ENCODE measurements at regions not wholly inside any gene's neighbourhood (a gene's known extent, or its start where the extent isn't known, plus 50 kb on each side); places are given as distances from the start of the nearest gene placed in this dataset.

GRCh38 chr1:221874285-221875003, 132.6 kb upstream of the DUSP10 start (continued):
- TF ChIP-seq MAX (IDR thresholded peaks at IDR 0.05; ENCODE audit: low read depth) (no peak), PBX3 (IDR thresholded peaks at IDR 0.05) (0 out of 2 replicates have a peak, but pooled peaks have one; percentile 13), EZH2phosphoT487 (IDR thresholded peaks at IDR 0.05; ENCODE audit: borderline replicate concordance, low read depth) (no peak), TEAD4 (IDR thresholded peaks at IDR 0.05; ENCODE audit: borderline replicate concordance, insufficient read depth) (no peak), CTCF (IDR thresholded peaks at IDR 0.05) (no peak), YY1 (IDR thresholded peaks at IDR 0.05; ENCODE audit: low read depth) (no peak), NFIC (IDR thresholded peaks at IDR 0.05; ENCODE audit: borderline replicate concordance) (no peak), FOXJ3 (CRISPR knock-in tag; IDR thresholded peaks at IDR 0.05) (no peak), MXI1 (IDR thresholded peaks at IDR 0.05; ENCODE audit: low read depth, low read length) (no peak), JUND (IDR thresholded peaks at IDR 0.05) (peak; percentile 58), RFX5 (IDR thresholded peaks at IDR 0.05; ENCODE audit: low read length) (no peak), GATA2 (CRISPR knock-in tag; IDR thresholded peaks at IDR 0.05) (no peak), TAF1 (IDR thresholded peaks at IDR 0.05; ENCODE audit: borderline replicate concordance, low read depth, low read length) (no peak)

- 0 out of 2 replicates have a peak overlapping the region, but pooled peaks have one; percentile 8 for H2AFZ ChIP-seq (ENCODE audit: low read depth)
- H3K4me1 ChIP-seq (ENCODE audit: control insufficient read depth in 1 of 2, insufficient read depth in 2 of 2, low read depth in 1 of 2, low read length in 1 of 2) = peaks cover 1 to 6% of the 10 kb centered on the region in 2 experiments; a peak in 2 of 4 replicates
- H3K4me2 ChIP-seq = no peak overlapping the region; the same call in 1 of the 2 replicates
- no peak overlapping the region for H3K4me3 ChIP-seq (ENCODE audit: low read depth in 2 of 2, low read length in 1 of 2)
- TF ChIP-seq CTCF (IDR thresholded peaks at IDR 0.05) = no peak
- TF ChIP-seq FOSL2 (IDR thresholded peaks at IDR 0.05; ENCODE audit: borderline replicate concordance, low read depth) = no peak
- no peak for TF ChIP-seq MXI1 (IDR thresholded peaks at IDR 0.05; ENCODE audit: low read depth, low read length)
- no peak for TF ChIP-seq RXRA (IDR thresholded peaks at IDR 0.05; ENCODE audit: borderline replicate concordance, low read depth)
- no peak for TF ChIP-seq NRF1 (IDR thresholded peaks at IDR 0.05; ENCODE audit: low read depth, low read length)
- no peak for TF ChIP-seq CHD2 (IDR thresholded peaks at IDR 0.05; ENCODE audit: low read length, partially characterized antibody)
- no peak for TF ChIP-seq NFIC (IDR thresholded peaks at IDR 0.05; ENCODE audit: borderline replicate concordance)
- H3K9ac ChIP-seq = no peak overlapping the region
- peak overlapping the region in 1 of 2 experiments; percentile 56; a peak in 1 of 4 replicates for H3K27ac ChIP-seq (ENCODE audit: low read depth in 2 of 2, low read length in 1 of 2)
- H3K79me2 ChIP-seq (ENCODE audit: insufficient read depth) = no peaks in the 10 kb centered on the region
- H3K9me2 ChIP-seq = no peaks in the 10 kb centered on the region
- no peaks in the 10 kb centered on the region for H3K27me3 ChIP-seq (ENCODE audit: insufficient read depth)
- WGBS (ENCODE audit: low lambda C conversion rate) = 89% methylated on average over 2 of the region's 2 CpGs
- no peaks in the 10 kb centered on the region for H3F3A ChIP-seq (replicated peaks; ENCODE audit: insufficient read depth)
- no peaks in the 10 kb centered on the region for H4K20me1 ChIP-seq (ENCODE audit: insufficient read depth)
- ChIA-PET CTCF (no interaction called here), POLR2A (no interaction called here)
- no peak for DNase-seq
- H3K36me3 ChIP-seq (replicated peaks in 1 of 2; ENCODE audit: control insufficient read depth in 1 of 2, insufficient read depth in 2 of 2, low read length in 1 of 2) = no peaks in the 10 kb centered on the region
- no peaks in the 10 kb centered on the region for H3K9me3 ChIP-seq
Observed at GRCh38 chr1:221873673-221874072, 131.8 kb upstream of the DUSP10 start.
